ENCODE measurements at regions not wholly inside any gene's neighbourhood (a gene's known extent, or its start where the extent isn't known, plus 50 kb on each side); places are given as distances from the start of the nearest gene placed in this dataset.
A peak's percentile ranks its signal among the peaks of the same experiment; 100 is the strongest.

DNA sequence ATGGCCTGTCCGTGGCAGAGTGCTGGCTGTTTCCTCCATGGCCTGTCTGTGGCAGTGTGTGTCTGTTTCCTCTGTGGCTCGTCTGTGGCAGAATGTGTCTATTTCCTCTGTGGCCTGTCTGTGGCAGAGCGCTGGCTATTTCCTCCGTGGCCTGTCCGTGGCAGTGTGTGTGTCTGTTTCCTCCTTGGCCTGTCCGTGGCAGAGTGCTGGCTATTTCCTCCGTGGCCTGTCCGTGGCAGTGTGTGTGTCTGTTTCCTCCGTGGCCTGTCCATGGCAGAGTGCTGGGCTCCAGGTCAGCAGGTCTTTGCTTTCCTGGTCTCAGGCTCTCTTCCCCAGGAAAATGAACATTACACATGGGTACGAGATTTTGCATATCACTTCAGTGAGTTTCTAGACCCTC, 138.4 kb upstream of the IPO9 start:
- DNase-seq = no peak

DNA sequence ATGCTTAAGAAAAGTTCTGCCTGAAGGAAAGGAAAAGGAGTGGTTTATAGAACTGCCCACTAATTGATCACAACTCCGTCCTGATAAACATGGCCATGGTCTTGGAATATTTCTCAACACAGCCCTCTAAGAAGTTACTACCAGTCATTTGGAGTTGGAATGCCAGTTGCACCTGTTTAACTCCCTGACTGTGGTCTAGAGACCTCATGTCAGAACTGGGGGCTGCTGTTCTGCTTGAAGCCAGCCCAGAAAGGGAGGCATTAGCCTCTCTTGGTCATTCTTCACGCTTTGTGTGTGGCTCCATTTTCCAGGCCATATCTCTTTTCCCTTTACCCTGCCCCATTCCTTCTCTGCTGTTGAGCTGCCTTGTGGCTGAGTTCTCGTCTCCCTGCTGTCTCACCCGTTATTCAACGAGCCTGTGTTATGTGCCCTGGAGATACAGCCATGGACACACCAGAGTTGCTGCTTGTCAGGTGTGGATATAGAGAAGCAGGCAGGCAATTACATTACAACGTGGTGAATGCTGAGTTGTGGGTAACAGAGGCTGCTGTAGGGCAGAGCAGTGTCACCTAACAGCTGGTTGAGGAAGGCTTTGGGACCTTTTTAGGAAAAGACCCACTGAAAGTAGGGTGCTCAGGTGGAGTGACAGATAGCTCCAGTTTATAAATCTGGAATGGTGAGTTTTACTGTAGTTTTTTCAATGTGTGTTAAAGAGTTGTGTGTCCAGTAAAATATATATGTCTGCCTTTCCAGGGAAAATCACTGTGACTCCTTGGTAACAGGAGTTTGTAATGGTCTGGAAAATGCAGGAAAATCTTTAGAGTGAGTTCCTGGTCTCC, 137.0 kb upstream of the IPO9 start:
- DNase-seq = no peak

- no peak for DNase-seq
Observed at GRCh38 chr1:201692555-201693394, 136.2 kb upstream of the IPO9 start.

GRCh38 chr1:201693890-201694607, 134.9 kb upstream of the IPO9 start:
- peak in 1 of 2 experiments; percentile 20 for DNase-seq

- no peak for DNase-seq
Observed at GRCh38 chr1:201694608-201695335, 134.2 kb upstream of the IPO9 start.

DNA sequence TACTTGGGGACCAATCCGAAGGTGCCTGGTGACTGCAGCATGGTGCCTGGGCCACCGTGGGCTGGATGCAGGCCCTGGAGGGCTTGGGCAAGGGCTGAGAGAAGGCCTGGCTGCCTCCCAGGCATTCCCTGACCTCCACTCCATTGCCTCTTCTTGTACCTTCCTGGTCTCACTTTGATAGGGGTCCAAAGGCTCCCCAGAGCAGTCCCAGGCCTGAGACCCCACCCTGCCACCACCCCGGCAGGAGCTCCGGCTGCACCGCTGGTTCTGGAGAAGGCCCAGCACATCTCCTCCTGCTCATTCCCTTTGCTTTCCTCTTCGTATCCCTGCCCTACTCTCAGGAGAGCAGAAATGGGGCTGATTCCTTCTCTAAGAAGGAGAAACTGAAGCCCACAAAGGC, 133.3 kb upstream of the IPO9 start:
- no peak for DNase-seq

DNA sequence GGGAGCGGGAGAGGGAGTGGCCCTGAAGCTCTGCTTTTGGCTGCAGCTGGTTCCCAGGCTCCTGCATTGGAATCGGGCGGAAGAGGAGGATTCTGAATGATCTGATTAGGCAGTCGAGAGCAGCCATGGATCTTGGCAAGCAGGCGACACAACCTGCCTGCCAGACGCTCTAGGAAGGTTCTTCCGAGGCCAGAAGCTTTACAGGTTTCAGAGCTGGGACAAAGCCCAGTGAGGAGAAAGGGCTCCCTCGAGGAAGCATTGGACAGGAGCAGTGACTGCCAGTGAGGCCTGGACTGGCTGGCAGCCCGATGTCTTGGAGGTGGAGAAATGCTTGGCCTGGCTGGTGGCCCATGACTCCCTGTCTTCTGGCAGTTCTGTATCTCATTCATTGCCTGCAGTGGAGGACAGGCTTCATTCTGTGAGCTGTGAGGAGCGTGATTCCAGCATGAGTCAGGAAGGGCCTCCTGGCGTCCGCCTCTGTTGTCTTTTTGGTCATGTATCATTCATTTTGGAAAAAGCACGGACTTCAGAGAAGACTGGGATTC, 132.7 kb upstream of the IPO9 start:
- DNase-seq = no peak

GRCh38 chr1:201697174-201697573, 131.8 kb upstream of the IPO9 start:
- DNase-seq = no peak

- DNase-seq = no peak
Observed at GRCh38 chr1:201701831-201702230, 127.1 kb upstream of the IPO9 start.

- DNase-seq = peak; percentile 94 to 96
Observed at GRCh38 chr1:201702936-201703335, 126.0 kb upstream of the IPO9 start.

- peak; percentile 24 to 78 for DNase-seq
Observed at GRCh38 chr1:201703621-201704438, 125.1 kb upstream of the IPO9 start.

- no peak for DNase-seq
Observed at GRCh38 chr1:201704439-201704792, 124.5 kb upstream of the IPO9 start.

- DNase-seq = no peak
Observed at GRCh38 chr1:201705389-201705788, 123.6 kb upstream of the IPO9 start.

GRCh38 chr1:201706109-201706508, 122.8 kb upstream of the IPO9 start:
- no peak for DNase-seq

- DNase-seq = no peak
Observed at GRCh38 chr1:201707027-201707426, 121.9 kb upstream of the IPO9 start.

DNA sequence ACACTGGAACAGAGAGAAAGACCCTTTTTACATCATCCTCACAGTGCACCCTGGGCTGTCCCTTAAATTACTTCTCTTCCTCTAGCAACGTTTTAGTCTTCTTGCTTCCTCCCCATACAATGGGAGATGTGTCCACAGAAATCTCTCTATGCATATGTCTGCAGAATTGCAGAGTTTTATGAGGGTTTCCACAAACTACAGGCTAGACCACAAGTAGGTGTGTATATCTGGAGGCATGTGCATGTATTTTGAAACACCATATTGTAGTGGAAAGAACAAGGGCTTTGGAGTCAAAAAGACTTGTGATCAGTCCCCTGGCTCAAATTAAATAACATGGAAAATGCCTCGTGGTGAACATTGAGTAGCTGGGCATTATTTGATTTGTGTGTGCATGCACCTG, 121.3 kb upstream of the IPO9 start:
- no peak for DNase-seq

DNA sequence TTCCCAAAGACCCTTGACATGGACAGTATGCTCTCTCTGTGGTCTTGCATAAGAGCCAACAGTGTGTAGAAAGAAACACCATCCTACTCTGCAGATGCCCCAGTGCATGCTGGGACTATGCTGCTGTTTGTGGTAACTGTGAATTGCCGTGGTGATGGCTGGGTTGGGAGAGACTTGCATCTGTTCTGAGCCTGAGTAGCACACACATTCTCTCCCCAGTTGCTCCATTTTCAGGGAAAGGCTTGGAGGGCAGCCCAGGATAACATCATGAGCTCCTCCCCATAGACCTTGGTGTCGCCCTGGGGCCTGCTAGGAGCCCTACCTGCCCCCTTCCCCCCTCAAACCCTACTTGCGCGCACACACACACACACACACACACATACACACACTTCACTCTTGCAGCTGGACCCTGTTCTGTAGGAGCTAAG, 120.9 kb upstream of the IPO9 start:
- peak in 1 of 2 experiments; percentile 14 for DNase-seq

DNA sequence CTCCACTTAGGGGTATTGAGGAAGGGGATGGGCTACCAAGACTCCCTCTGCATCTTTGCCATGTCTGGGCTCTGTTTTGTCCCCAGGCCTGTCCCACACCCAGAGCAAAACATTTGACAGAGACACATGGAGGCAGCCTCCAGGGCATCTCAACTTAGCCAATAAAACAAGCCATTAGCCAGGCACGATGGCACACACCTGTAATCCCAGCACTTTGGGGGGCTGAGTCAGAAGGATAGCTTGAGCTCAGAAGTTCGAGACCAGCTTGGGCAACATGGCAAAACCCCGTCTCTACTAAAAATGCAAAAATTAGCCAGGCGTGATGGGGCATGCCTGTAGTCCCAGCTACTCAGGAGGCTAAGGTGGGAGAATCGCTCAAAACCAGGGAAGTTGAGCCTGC, 120.3 kb upstream of the IPO9 start:
- DNase-seq = no peak

DNA sequence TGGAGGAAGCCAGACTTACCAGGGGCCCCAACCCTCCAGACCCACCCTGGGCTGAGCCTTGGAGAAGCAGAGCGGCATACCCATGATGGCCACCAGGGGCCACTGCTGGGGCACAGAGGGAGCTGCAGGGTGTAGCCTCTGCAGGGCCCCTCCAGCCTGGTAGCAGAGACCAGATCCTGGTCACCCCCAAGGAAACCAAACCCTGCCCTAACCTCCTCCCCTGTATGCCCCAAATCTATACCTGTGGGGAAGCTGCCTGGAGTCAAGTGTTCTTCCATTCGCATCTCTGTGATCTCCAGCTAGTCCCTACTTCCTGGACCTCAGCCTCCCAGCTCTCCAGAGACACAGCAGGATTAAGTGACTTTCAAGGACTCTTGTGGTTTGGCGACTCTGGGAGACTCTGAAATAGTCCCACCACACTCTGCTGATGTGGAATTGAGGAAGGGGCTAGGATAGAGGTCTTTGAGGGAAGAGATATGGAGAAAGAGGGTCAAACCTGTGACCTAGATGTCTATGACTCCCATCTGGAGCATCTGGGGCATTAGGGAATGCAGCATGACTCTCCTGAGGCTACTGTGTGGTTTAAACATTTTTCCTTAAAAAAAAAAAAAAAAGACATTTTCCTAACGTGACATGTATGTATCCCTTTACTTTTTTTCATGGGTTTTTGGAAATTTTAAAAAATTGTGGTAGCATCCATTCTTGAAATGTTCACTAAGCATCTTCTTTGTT, 119.2 kb upstream of the IPO9 start:
- DNase-seq = peak in 1 of 2 experiments; percentile 41
